HG02759 (cell line): ENCODE measurements at regions not wholly inside any gene's neighbourhood (a gene's known extent, or its start where the extent isn't known, plus 50 kb on each side); places are given as distances from the start of the nearest gene placed in this dataset.
"Not testable (repeated sequence)": the region's sequence is repeated elsewhere in the genome, so short reads cannot be mapped to it uniquely, and the experiment has no call there.

Experiments
- ATAC-seq: cut with Tn5 transposase; IDR thresholded peaks from one replicate; pipeline ENCODE4 v1.9.1; 2021; ENCODE audit warnings: mild to moderate bottlenecking, moderate library complexity; ENCODE audit not compliant: unreplicated experiment

- ATAC-seq = no peak
These were observed 322.7 kb downstream of the ZNF326 start for GRCh38 chr1:90317628-90318027.

GRCh38 chr1:90314533-90314932, 319.6 kb downstream of the ZNF326 start:
- no peak for ATAC-seq

GRCh38 chr1:90313778-90314177, 318.9 kb downstream of the ZNF326 start:
- ATAC-seq = no peak

GRCh38 chr1:90309806-90310205, 314.9 kb downstream of the ZNF326 start:
- no peak for ATAC-seq

- no peak for ATAC-seq
These were observed 313.5 kb downstream of the ZNF326 start for GRCh38 chr1:90308421-90308820.

- ATAC-seq = no peak
These were observed 310.7 kb downstream of the ZNF326 start for GRCh38 chr1:90305577-90305976.

GRCh38 chr1:90296327-90296726, 301.4 kb downstream of the ZNF326 start:
- no peak for ATAC-seq

GRCh38 chr1:90295534-90295933, 300.6 kb downstream of the ZNF326 start:
- ATAC-seq = no peak

- no peak for ATAC-seq
These were observed 296.7 kb downstream of the ZNF326 start for GRCh38 chr1:90291431-90292216.

GRCh38 chr1:90282811-90283210, 287.9 kb downstream of the ZNF326 start:
- no peak for ATAC-seq

- ATAC-seq = not testable (repeated sequence)
These were observed 287.0 kb downstream of the ZNF326 start for GRCh38 chr1:90281886-90282285.

GRCh38 chr1:90277270-90277669, 282.4 kb downstream of the ZNF326 start:
- ATAC-seq = no peak

- no peak for ATAC-seq
These were observed 279.5 kb downstream of the ZNF326 start for GRCh38 chr1:90274376-90274775.

- ATAC-seq = no peak
These were observed 278.4 kb downstream of the ZNF326 start for GRCh38 chr1:90273241-90273774.

- no peak for ATAC-seq
These were observed 267.9 kb downstream of the ZNF326 start for GRCh38 chr1:90262791-90263190.

GRCh38 chr1:90262286-90262685, 267.4 kb downstream of the ZNF326 start:
- no peak for ATAC-seq

GRCh38 chr1:90246069-90246468, 251.2 kb downstream of the ZNF326 start:
- no peak for ATAC-seq

GRCh38 chr1:90236493-90236892, 241.6 kb downstream of the ZNF326 start:
- ATAC-seq = no peak

GRCh38 chr1:90223401-90223800, 228.5 kb downstream of the ZNF326 start:
- no peak for ATAC-seq

GRCh38 chr1:90220941-90221693, 226.2 kb downstream of the ZNF326 start:
- no peak for ATAC-seq

- ATAC-seq = no peak
These were observed 225.6 kb downstream of the ZNF326 start for GRCh38 chr1:90220496-90220895.
